H9 (cell line): ENCODE measurements at regions not wholly inside any gene's neighbourhood (a gene's known extent, or its start where the extent isn't known, plus 50 kb on each side); places are given as distances from the start of the nearest gene placed in this dataset.

Experiments used
- DNase-seq: peaks from one replicate; pipeline ENCODE4 v3.0.0-alpha.2; 2017
- H2AFZ ChIP-seq: one replicate; pipeline ENCODE4 v1.6.1; 2013; ENCODE audit warnings: mild to moderate bottlenecking, low read length, control low read depth, moderate library complexity
- H2AK5ac ChIP-seq: 2 replicates; pipeline ENCODE4 v1.6.1; 2013; ENCODE audit warnings: low read length, control low read depth, mixed read lengths; ENCODE audit not compliant: insufficient read length
- H2BK120ac ChIP-seq: one replicate; pipeline ENCODE4 v1.6.1; 2013; ENCODE audit warnings: low read depth, mild to moderate bottlenecking, low read length, control low read depth, inconsistent platforms; ENCODE audit not compliant: poor library complexity, severe bottlenecking
- H2BK12ac ChIP-seq: 2 replicates; pipeline ENCODE4 v1.6.1; 2013; ENCODE audit warnings: low read length, control low read depth, mixed read lengths, low read depth; ENCODE audit not compliant: insufficient read length
- H2BK15ac ChIP-seq: 2 replicates; pipeline ENCODE4 v1.6.1; 2013; ENCODE audit warnings: low read depth, low read length, control low read depth
- H2BK20ac ChIP-seq: one replicate; pipeline ENCODE4 v1.6.1; 2013; ENCODE audit warnings: low read depth, mild to moderate bottlenecking, low read length, control low read depth, inconsistent platforms; ENCODE audit not compliant: poor library complexity, severe bottlenecking
- H2BK5ac ChIP-seq: 2 replicates; pipeline ENCODE4 v1.6.1; 2013; ENCODE audit warnings: low read length, control low read depth, mixed read lengths; ENCODE audit not compliant: insufficient read length
- H3K14ac ChIP-seq: 2 replicates; pipeline ENCODE4 v1.6.1; 2013; ENCODE audit warnings: low read length, control low read depth; ENCODE audit not compliant: insufficient read depth
- H3K18ac ChIP-seq: 2 replicates; pipeline ENCODE4 v1.6.1; 2013; ENCODE audit warnings: low read depth, mild to moderate bottlenecking, mixed read lengths, low read length, control low read depth; ENCODE audit not compliant: insufficient read length
- H3K23ac ChIP-seq: 2 replicates; pipeline ENCODE4 v1.6.1; 2013; ENCODE audit warnings: low read length, control low read depth, mixed read lengths, low read depth; ENCODE audit not compliant: insufficient read length
- H3K23me2 ChIP-seq: 2 replicates; pipeline ENCODE4 v1.6.1; 2013; ENCODE audit warnings: low read depth, mild to moderate bottlenecking, mixed read lengths, low read length, control low read depth; ENCODE audit not compliant: insufficient read length, poor library complexity, severe bottlenecking
- H3K27ac ChIP-seq: 2 replicates; pipeline ENCODE4 v1.5.1; 2013; ENCODE audit warnings: low read length, control low read depth, mixed read lengths, low read depth; ENCODE audit not compliant: insufficient read length
- H3K27me3 ChIP-seq: 2 replicates; pipeline ENCODE4 v1.6.1; 2013; ENCODE audit warnings: low read length, control low read depth, inconsistent platforms; ENCODE audit not compliant: insufficient read depth
- H3K4ac ChIP-seq: 2 replicates; pipeline ENCODE4 v1.6.1; 2013; ENCODE audit warnings: low read depth, mild to moderate bottlenecking, control low read depth, inconsistent platforms, low read length, moderate library complexity
- H3K4me1 ChIP-seq: 2 replicates; pipeline ENCODE4 v1.6.1; 2013; ENCODE audit warnings: low read length, control low read depth, inconsistent platforms; ENCODE audit not compliant: insufficient read depth
- H3K4me2 ChIP-seq: 2 replicates; pipeline ENCODE4 v1.6.1; 2013; ENCODE audit warnings: low read length, control low read depth, mixed read lengths; ENCODE audit not compliant: insufficient read length, insufficient read depth
- H3K56ac ChIP-seq: 2 replicates; pipeline ENCODE4 v1.6.1; 2013; ENCODE audit warnings: low read depth, mild to moderate bottlenecking, mixed read lengths, low read length, control low read depth; ENCODE audit not compliant: insufficient read length
- H3K79me1 ChIP-seq: 2 replicates; pipeline ENCODE4 v1.6.1; 2013; ENCODE audit warnings: low read depth, mild to moderate bottlenecking, moderate library complexity, low read length, control low read depth, inconsistent platforms; ENCODE audit not compliant: insufficient read depth, poor library complexity, severe bottlenecking
- H3K79me2 ChIP-seq: 2 replicates; pipeline ENCODE4 v1.6.1; 2013; ENCODE audit warnings: low read length, control low read depth, inconsistent platforms; ENCODE audit not compliant: insufficient read depth
- H3K9ac ChIP-seq: 2 replicates; pipeline ENCODE4 v1.6.1; 2013; ENCODE audit warnings: low read length, control low read depth, mixed read lengths; ENCODE audit not compliant: insufficient read length; ENCODE audit errors: extremely low read depth
- H3K9me3 ChIP-seq: one replicate; pipeline ENCODE4 v1.6.1; 2013; ENCODE audit warnings: low read depth, low read length, inconsistent platforms; ENCODE audit not compliant: control insufficient read depth
- H3T11ph ChIP-seq: one replicate; pipeline ENCODE4 v1.6.1; 2013; ENCODE audit warnings: mild to moderate bottlenecking, low read length, control low read depth, inconsistent platforms
- H4K20me1 ChIP-seq: one replicate; pipeline ENCODE4 v1.6.1; 2013; ENCODE audit not compliant: control insufficient read depth, insufficient read length, insufficient read depth
- H4K5ac ChIP-seq: 2 replicates; pipeline ENCODE4 v1.6.1; 2013; ENCODE audit warnings: low read depth, mild to moderate bottlenecking, mixed read lengths, low read length, control low read depth; ENCODE audit not compliant: insufficient read length
- H4K8ac ChIP-seq: replicated peaks from 2 replicates; pipeline ENCODE4 v1.6.1; 2013; ENCODE audit warnings: low read length, control low read depth, mixed read lengths, low read depth; ENCODE audit not compliant: insufficient read length
- H4K91ac ChIP-seq: 2 replicates; pipeline ENCODE4 v1.6.1; 2013; ENCODE audit warnings: low read depth, mild to moderate bottlenecking, moderate library complexity, mixed read lengths, low read length, control low read depth; ENCODE audit not compliant: insufficient read length
- H3K27ac Mint-ChIP-seq, 3 experiments: 2 replicates in 2 of 3; 3 replicates in 1 of 3; pipeline ENCODE4 v1.8.0; 2020 to 2021; ENCODE audit warnings: mixed read lengths in 3 of 3, mild to moderate bottlenecking in 1 of 3, moderate library complexity in 1 of 3
- H3K27me3 Mint-ChIP-seq: 2 replicates; pipeline ENCODE4 v1.8.0; 2021; ENCODE audit warnings: low read depth, mild to moderate bottlenecking, moderate library complexity, mixed read lengths
- H3K36me3 Mint-ChIP-seq, 3 experiments: 2 replicates in 2 of 3; 3 replicates in 1 of 3; pipeline ENCODE4 v1.8.0; 2020 to 2021; ENCODE audit warnings: low read depth in 3 of 3, mixed read lengths in 3 of 3; ENCODE audit not compliant: insufficient read depth in 1 of 3
- H3K4me1 Mint-ChIP-seq, 2 experiments: 2 replicates each; pipeline ENCODE4 v1.8.0; 2020; ENCODE audit warnings: mixed read lengths in 2 of 2
- H3K4me3 Mint-ChIP-seq, 2 experiments: 2 replicates in 1 of 2; 3 replicates in 1 of 2; pipeline ENCODE4 v1.8.0; 2020 to 2021; ENCODE audit warnings: mild to moderate bottlenecking in 2 of 2, mixed read lengths in 2 of 2, moderate library complexity in 1 of 2
- H3K9me3 Mint-ChIP-seq, 2 experiments: 2 replicates in 1 of 2; 3 replicates in 1 of 2; pipeline ENCODE4 v1.8.0; 2020; ENCODE audit warnings: mild to moderate bottlenecking in 2 of 2, mixed read lengths in 2 of 2, moderate library complexity in 1 of 2
- CTCF ChIP-seq: fragments of 200-600 bp; sonication (generic); conservative IDR thresholded peaks from 3 replicates; pipeline ENCODE4 v1.8.0; 2021; ENCODE audit warnings: antibody characterized with exemption, mild to moderate bottlenecking
- WGBS: extraction: QIAGEN DNeasy Blood & Tissue Kit; methylation state at CpG from one replicate; pipeline ENCODE4 v1.1.7; 2013; ENCODE audit warnings: missing lambda C conversion rate, low lambda C conversion rate, mixed read lengths; ENCODE audit not compliant: insufficient read length; ENCODE audit errors: extremely low coverage; 5-methylcytosine and 5-hydroxymethylcytosine counted together

GRCh38 chr2:128591861-128592822 is 273.5 kb upstream of the HS6ST1 start:
- Histone ChIP-seq H3K4me2 (no peak overlapping the region), H3K4ac (no peak overlapping the region), H3K14ac (no peak overlapping the region), H2AK5ac (no peak overlapping the region), H2BK20ac (no peak overlapping the region), H3K4me1 (no peaks in the 10 kb centered on the region), H3K9ac (no peak overlapping the region), H3K27me3 (no peaks in the 10 kb centered on the region), H2BK5ac (no peak overlapping the region), H3K79me2 (no peaks in the 10 kb centered on the region), H4K8ac (no peak overlapping the region), H2BK15ac (no peak overlapping the region), H4K20me1 (no peaks in the 10 kb centered on the region), H3T11ph (no peak overlapping the region), H2AFZ (no peak overlapping the region), H3K23ac (no peak overlapping the region), H3K79me1 (no peaks in the 10 kb centered on the region), H4K5ac (no peak overlapping the region), H3K56ac (no peak overlapping the region), H2BK12ac (no peak overlapping the region), H2BK120ac (no peak overlapping the region), H4K91ac (no peak overlapping the region), H3K9me3 (no peaks in the 10 kb centered on the region), H3K18ac (no peak overlapping the region), H3K23me2 (no peaks in the 10 kb centered on the region), H3K27ac (no peak overlapping the region)
- Mint-ChIP-seq H3K27me3 (peaks cover 4% of the 10 kb centered on the region), H3K27ac (no peak overlapping the region), H3K36me3 (no peaks in the 10 kb centered on the region), H3K4me3 (no peak overlapping the region), H3K9me3 (no peaks in the 10 kb centered on the region), H3K4me1 (peaks cover 11 to 17% of the 10 kb centered on the region in 2 experiments)
- no CpG with 5 or more reads among the region's 11 CpGs for WGBS
- peak; percentile 52 for DNase-seq
- TF ChIP-seq CTCF = peak; percentile 43; the same call in 2 of the 3 replicates
